COR-L47 (cell line): ENCODE measurements at regions not wholly inside any gene's neighbourhood (a gene's known extent, or its start where the extent isn't known, plus 50 kb on each side); places are given as distances from the start of the nearest gene placed in this dataset.

Source experiments
- DNase-seq: peaks from one replicate; lab custom pipeline; 2025; lab: John Stamatoyannopoulos, UW

GRCh38 chr5:107263387-107264018 lies 407.2 kb downstream of the EFNA5 start:
- DNase-seq = no peak

- no peak for DNase-seq
Observed at GRCh38 chr5:107257885-107258520, 412.7 kb downstream of the EFNA5 start.

- no peak for DNase-seq
Observed at GRCh38 chr5:107254902-107255234, 415.9 kb downstream of the EFNA5 start.

GRCh38 chr5:107254214-107254901 lies 416.4 kb downstream of the EFNA5 start:
- DNase-seq = no peak

- DNase-seq = no peak
Observed at GRCh38 chr5:107253246-107253645, 417.5 kb downstream of the EFNA5 start.

- DNase-seq = no peak
Observed at GRCh38 chr5:107251151-107251550, 419.6 kb downstream of the EFNA5 start.

GRCh38 chr5:107248066-107248695 lies 422.6 kb downstream of the EFNA5 start:
- DNase-seq = no peak

GRCh38 chr5:107247427-107247826 lies 423.3 kb downstream of the EFNA5 start:
- no peak for DNase-seq

- no peak for DNase-seq
Observed at GRCh38 chr5:107243220-107243579, 427.5 kb downstream of the EFNA5 start.

GRCh38 chr5:107242411-107243219 lies 428.1 kb downstream of the EFNA5 start:
- no peak for DNase-seq

GRCh38 chr5:107241841-107242240 lies 428.9 kb downstream of the EFNA5 start:
- DNase-seq = no peak

GRCh38 chr5:107235167-107235566 lies 435.6 kb downstream of the EFNA5 start:
- DNase-seq = no peak

- no peak for DNase-seq
Observed at GRCh38 chr5:107232788-107233187, 437.9 kb downstream of the EFNA5 start.

GRCh38 chr5:107232293-107232692 lies 438.4 kb downstream of the EFNA5 start:
- no peak for DNase-seq

GRCh38 chr5:107231191-107231590 lies 439.5 kb downstream of the EFNA5 start:
- DNase-seq = no peak

GRCh38 chr5:107230367-107230766 lies 440.4 kb downstream of the EFNA5 start:
- DNase-seq = no peak

GRCh38 chr5:107228226-107228625 lies 442.5 kb downstream of the EFNA5 start:
- no peak for DNase-seq

GRCh38 chr5:107224272-107224671 lies 446.5 kb downstream of the EFNA5 start:
- no peak for DNase-seq

- no peak for DNase-seq
Observed at GRCh38 chr5:107223066-107223465, 447.7 kb downstream of the EFNA5 start.

GRCh38 chr5:107219993-107220392 lies 450.7 kb downstream of the EFNA5 start:
- no peak for DNase-seq

GRCh38 chr5:107218457-107219193 lies 452.1 kb downstream of the EFNA5 start:
- no peak for DNase-seq

- no peak for DNase-seq
Observed at GRCh38 chr5:107217721-107218130, 453.0 kb downstream of the EFNA5 start.
